ENCODE measurements at regions not wholly inside any gene's neighbourhood (a gene's known extent, or its start where the extent isn't known, plus 50 kb on each side); places are given as distances from the start of the nearest gene placed in this dataset.
A peak's percentile ranks its signal among the peaks of the same experiment; 100 is the strongest.

- TF ChIP-seq POLR2A (IDR thresholded peaks at IDR 0.05) (no peak), CTCF (IDR thresholded peaks at IDR 0.05) (no peak)
- Histone ChIP-seq H3K27ac (peak overlapping the region in 1 of 4 donors; percentile 37), H3K4me3 (no peak overlapping the region), H3K4me1 (no peaks in the 10 kb centered on the region), H3K27me3 (no peaks in the 10 kb centered on the region), H3K9me3 (no peaks in the 10 kb centered on the region), H3K36me3 (no peaks in the 10 kb centered on the region)
- 71 to 74% methylated on average over 8 of the region's 8 CpGs for WGBS, 2 donors
- intact Hi-C loops (cut with DNase I): no loop called here
- no peak for DNase-seq
Measured at GRCh38 chr11:128304666-128305485, 282.5 kb downstream of the ETS1 start.

- no peak overlapping the region for H3K27ac ChIP-seq
- 67 to 73% methylated on average over 2 of the region's 2 CpGs for WGBS, 2 donors
Measured at GRCh38 chr11:128304116-128304515, 283.2 kb downstream of the ETS1 start.

GRCh38 chr11:128303383-128303782 lies 284.0 kb downstream of the ETS1 start:
- WGBS, 2 donors: 77 to 86% methylated on average over 5 of the region's 5 CpGs
- intact Hi-C loops (cut with DNase I): no loop called here
- TF ChIP-seq CTCF (IDR thresholded peaks at IDR 0.05): no peak
- no peak for TF ChIP-seq POLR2A (IDR thresholded peaks at IDR 0.05)
- DNase-seq: no peak
- no peak overlapping the region for H3K4me3 ChIP-seq
- H3K27ac ChIP-seq: no peak overlapping the region
- no peaks in the 10 kb centered on the region for H3K27me3 ChIP-seq
- H3K4me1 ChIP-seq: peaks cover 0 to 14% (median 5%) of the 10 kb centered on the region in 3 donors
- no peaks in the 10 kb centered on the region for H3K9me3 ChIP-seq
- no peaks in the 10 kb centered on the region for H3K36me3 ChIP-seq

More at GRCh38 chr11:128304116-128304515, 283.2 kb downstream of the ETS1 start:
- no peaks in the 10 kb centered on the region for H3K9me3 ChIP-seq
- no peaks in the 10 kb centered on the region for H3K36me3 ChIP-seq
- no peak overlapping the region for H3K4me3 ChIP-seq
- intact Hi-C loops (cut with DNase I): no loop called here
- H3K4me1 ChIP-seq: peaks cover 0 to 6% (median 0%) of the 10 kb centered on the region in 3 donors
- no peak for DNase-seq
- no peaks in the 10 kb centered on the region for H3K27me3 ChIP-seq
- TF ChIP-seq CTCF (IDR thresholded peaks at IDR 0.05): no peak
- no peak for TF ChIP-seq POLR2A (IDR thresholded peaks at IDR 0.05)

GRCh38 chr11:128302425-128303186 lies 284.8 kb downstream of the ETS1 start:
- TF ChIP-seq CTCF (IDR thresholded peaks at IDR 0.05) (peak in 1 of 6 experiments; percentile 22), POLR2A (IDR thresholded peaks at IDR 0.05) (peak in 1 of 4 donors; percentile 71)
- no peaks in the 10 kb centered on the region for H3K36me3 ChIP-seq
- H3K4me1 ChIP-seq: peaks cover 0 to 21% (median 11%) of the 10 kb centered on the region in 3 donors
- peak overlapping the region in 1 of 4 donors; percentile 19 for H3K4me3 ChIP-seq
- DNase-seq: no peak
- H3K27ac ChIP-seq: peak overlapping the region in 3 of 4 donors; percentile 10 to 49 (median 42)
- no peaks in the 10 kb centered on the region for H3K9me3 ChIP-seq
- intact Hi-C loops (cut with DNase I): no loop called here
- H3K27me3 ChIP-seq: no peaks in the 10 kb centered on the region
- 77% methylated on average over 7 of the region's 7 CpGs for WGBS, 2 donors

GRCh38 chr11:128301756-128302155 lies 285.6 kb downstream of the ETS1 start:
- intact Hi-C loops (cut with DNase I): no loop called here
- Histone ChIP-seq H3K36me3 (no peaks in the 10 kb centered on the region), H3K4me3 (peak overlapping the region in 1 of 4 donors; percentile 19), H3K9me3 (no peaks in the 10 kb centered on the region), H3K4me1 (peaks cover 0 to 30% (median 11%) of the 10 kb centered on the region in 3 donors), H3K27ac (peak overlapping the region in 3 of 4 donors; percentile 10 to 49 (median 42)), H3K27me3 (no peaks in the 10 kb centered on the region)
- WGBS, 2 donors: 73 to 79% methylated on average over 2 of the region's 2 CpGs
- no peak for DNase-seq
- TF ChIP-seq POLR2A (IDR thresholded peaks at IDR 0.05) (no peak), CTCF (IDR thresholded peaks at IDR 0.05) (no peak)
